Cardiac muscle cell (in vitro differentiated cells and primary cell): ENCODE measurements at regions not wholly inside any gene's neighbourhood (a gene's known extent, or its start where the extent isn't known, plus 50 kb on each side); places are given as distances from the start of the nearest gene placed in this dataset.

Experiments
- DNase-seq, 2 donors: peaks; one replicate each; pipeline versions ENCODE4 v3.0.0 to v3.0.0-alpha.2; 2010 to 2017; ENCODE audit warnings: low read depth in 1 of 2, low spot score in 1 of 2
- H3K27ac ChIP-seq: fragments of 200-600 bp; sonication (generic); 2 replicates; pipeline ENCODE4 v1.5.1; 2016
- H3K27me3 ChIP-seq: fragments of 200-600 bp; sonication (generic); 2 replicates; pipeline ENCODE4 v1.6.0; 2016; ENCODE audit warnings: control low read depth
- H3K36me3 ChIP-seq: fragments of 200-600 bp; sonication (generic); 2 replicates; pipeline ENCODE4 v1.5.1; 2016; ENCODE audit warnings: control low read depth
- H3K4me1 ChIP-seq: fragments of 200-600 bp; sonication (generic); 2 replicates; pipeline ENCODE4 v1.8.1; 2017; ENCODE audit warnings: low read depth, mild to moderate bottlenecking, mixed run types
- H3K4me3 ChIP-seq: fragments of 200-600 bp; sonication (generic); 2 replicates; pipeline ENCODE4 v1.5.1; 2016; ENCODE audit warnings: mild to moderate bottlenecking
- H3K9me3 ChIP-seq: fragments of 200-600 bp; sonication (generic); 2 replicates; pipeline ENCODE4 v1.5.1; 2017; ENCODE audit warnings: low read depth, mild to moderate bottlenecking, control low read depth
- CTCF ChIP-seq: IDR thresholded peaks from 2 replicates; pipeline ENCODE4 v1.5.1; 2012; ENCODE audit warnings: low read depth, mild to moderate bottlenecking, low read length

GRCh38 chr3:81859524-81859923 lies 98.1 kb upstream of the GBE1 start:
- Histone ChIP-seq H3K27ac (no peak overlapping the region), H3K36me3 (no peaks in the 10 kb centered on the region), H3K4me1 (peaks cover 6% of the 10 kb centered on the region), H3K27me3 (no peaks in the 10 kb centered on the region), H3K4me3 (no peak overlapping the region), H3K9me3 (no peaks in the 10 kb centered on the region)
- no peak for DNase-seq
- no peak for TF ChIP-seq CTCF

GRCh38 chr3:81853431-81853830 lies 92.0 kb upstream of the GBE1 start:
- DNase-seq: no peak
- Histone ChIP-seq H3K27ac (no peak overlapping the region), H3K4me1 (peaks cover 5% of the 10 kb centered on the region), H3K4me3 (no peak overlapping the region), H3K27me3 (no peaks in the 10 kb centered on the region), H3K36me3 (no peaks in the 10 kb centered on the region), H3K9me3 (no peaks in the 10 kb centered on the region)
- TF ChIP-seq CTCF: no peak

DNA sequence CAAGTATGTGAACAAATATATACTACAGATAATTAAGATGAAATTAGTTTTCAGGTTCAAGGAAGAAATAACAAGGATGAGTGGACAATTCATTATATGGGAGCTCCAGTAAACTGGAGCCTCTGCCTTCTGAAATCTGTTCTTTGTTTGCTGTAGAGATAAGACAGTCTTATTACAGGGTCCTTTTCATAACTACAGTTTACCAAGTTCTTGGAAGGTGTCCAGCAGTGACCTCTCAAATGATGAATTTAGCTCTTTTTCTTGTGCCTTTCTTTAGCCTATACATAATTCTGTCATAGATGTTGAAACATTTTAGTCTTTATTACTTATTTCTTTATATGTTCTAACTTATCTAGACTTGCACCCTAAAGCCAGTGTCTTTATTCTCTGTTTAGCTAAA lies 89.7 kb upstream of the GBE1 start:
- no peak overlapping the region for H3K27ac ChIP-seq
- H3K4me3 ChIP-seq: no peak overlapping the region
- TF ChIP-seq CTCF: no peak

DNA sequence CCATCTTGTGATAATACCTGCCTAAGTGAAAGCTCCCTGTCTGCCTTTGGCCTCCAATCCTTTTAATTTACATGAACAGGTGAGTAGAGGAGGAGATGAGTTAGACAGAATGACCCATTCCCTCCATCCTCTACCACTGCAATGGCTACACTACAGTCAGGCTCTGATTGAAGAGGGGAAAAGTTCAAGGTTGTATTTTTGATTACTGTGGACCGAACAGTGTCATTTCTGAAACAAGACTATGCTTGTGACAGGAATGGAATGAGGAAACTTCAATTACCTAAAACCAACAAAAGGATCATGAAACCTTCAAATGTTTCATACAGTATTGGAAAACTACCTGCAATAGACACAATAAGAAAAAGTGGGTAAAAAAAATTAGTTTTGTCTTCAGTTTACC lies 85.5 kb upstream of the GBE1 start:
- no peaks in the 10 kb centered on the region for H3K9me3 ChIP-seq
- DNase-seq: no peak
- H3K4me3 ChIP-seq: no peak overlapping the region
- no peaks in the 10 kb centered on the region for H3K36me3 ChIP-seq
- H3K27me3 ChIP-seq: no peaks in the 10 kb centered on the region
- TF ChIP-seq CTCF: no peak
- peaks cover 5% of the 10 kb centered on the region for H3K4me1 ChIP-seq
- H3K27ac ChIP-seq: no peak overlapping the region

More for the DNA sequence above, 89.7 kb upstream of the GBE1 start:
- Histone ChIP-seq H3K27me3 (no peaks in the 10 kb centered on the region), H3K9me3 (no peaks in the 10 kb centered on the region), H3K4me1 (peaks cover 5% of the 10 kb centered on the region), H3K36me3 (no peaks in the 10 kb centered on the region)
- peak in 1 of 2 donors; percentile 61 for DNase-seq

DNA sequence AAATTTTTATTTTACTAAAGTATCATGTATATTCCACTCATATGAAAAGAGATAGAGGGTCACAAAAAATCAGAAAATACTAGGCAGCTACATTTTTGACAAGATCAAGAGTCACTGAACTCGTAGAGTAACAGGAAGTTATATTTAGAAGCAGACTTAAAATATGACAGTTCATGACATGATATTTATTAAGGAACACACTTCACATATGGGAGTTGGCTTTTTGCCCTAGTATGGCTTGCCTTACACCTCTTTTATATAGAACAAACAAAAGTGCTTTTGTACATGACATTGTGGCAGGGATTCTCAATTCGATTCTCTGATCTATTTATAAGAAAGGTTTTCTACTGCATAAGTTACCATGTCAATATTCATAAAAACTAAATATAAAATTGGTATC lies 80.1 kb upstream of the GBE1 start:
- H3K27ac ChIP-seq: no peak overlapping the region
- TF ChIP-seq CTCF: no peak
- H3K27me3 ChIP-seq: no peaks in the 10 kb centered on the region
- no peak overlapping the region for H3K4me3 ChIP-seq
- H3K4me1 ChIP-seq: no peaks in the 10 kb centered on the region
- no peaks in the 10 kb centered on the region for H3K36me3 ChIP-seq
- DNase-seq: no peak
- H3K9me3 ChIP-seq: no peaks in the 10 kb centered on the region

- Histone ChIP-seq H3K27me3 (no peaks in the 10 kb centered on the region), H3K4me1 (no peaks in the 10 kb centered on the region), H3K9me3 (no peaks in the 10 kb centered on the region), H3K36me3 (no peaks in the 10 kb centered on the region), H3K27ac (no peak overlapping the region), H3K4me3 (no peak overlapping the region)
- no peak for TF ChIP-seq CTCF
- DNase-seq: no peak
Measured at GRCh38 chr3:81839504-81840094, 78.2 kb upstream of the GBE1 start.
